Dermis microvascular lymphatic vessel endothelial cell (primary cell): ENCODE measurements at regions not wholly inside any gene's neighbourhood (a gene's known extent, or its start where the extent isn't known, plus 50 kb on each side); places are given as distances from the start of the nearest gene placed in this dataset.
"Not testable (repeated sequence)": the region's sequence is repeated elsewhere in the genome, so short reads cannot be mapped to it uniquely, and the experiment has no call there.

ENCODE experiments used
- DNase-seq, 2 donors: peaks; one replicate each; pipeline versions ENCODE4 v3.0.0 to v3.0.0-alpha.2; 2010; ENCODE audit warnings: low read depth in 2 of 2

- DNase-seq, result peak in 1 of 2 donors; percentile 1
Measured at GRCh38 chr18:71249791-71250190, 960.9 kb downstream of the SOCS6 start.

- DNase-seq, result no peak
Measured at GRCh38 chr18:71242981-71243380, 954.1 kb downstream of the SOCS6 start.

GRCh38 chr18:71238974-71239624 is 950.3 kb downstream of the SOCS6 start:
- no peak for DNase-seq

GRCh38 chr18:71237641-71238040 is 948.8 kb downstream of the SOCS6 start:
- DNase-seq, result no peak

- no peak for DNase-seq
Measured at GRCh38 chr18:71233177-71233576, 944.3 kb downstream of the SOCS6 start.

- DNase-seq, result no peak
Measured at GRCh38 chr18:71223486-71223885, 934.6 kb downstream of the SOCS6 start.

GRCh38 chr18:71221405-71221804 is 932.6 kb downstream of the SOCS6 start:
- DNase-seq, result no peak

- not testable (repeated sequence) for DNase-seq
Measured at GRCh38 chr18:71212739-71213138, 923.9 kb downstream of the SOCS6 start.

GRCh38 chr18:71212222-71212621 is 923.4 kb downstream of the SOCS6 start:
- no peak for DNase-seq

- peak in 1 of 2 donors; percentile 81 for DNase-seq
Measured at GRCh38 chr18:71209944-71210343, 921.1 kb downstream of the SOCS6 start.

- no peak for DNase-seq
Measured at GRCh38 chr18:71194438-71194837, 905.6 kb downstream of the SOCS6 start.

GRCh38 chr18:71189581-71189980 is 900.7 kb downstream of the SOCS6 start:
- DNase-seq, result no peak

- DNase-seq, result no peak
Measured at GRCh38 chr18:71168557-71169145, 879.8 kb downstream of the SOCS6 start.

- no peak for DNase-seq
Measured at GRCh38 chr18:71136487-71136886, 847.6 kb downstream of the SOCS6 start.

- no peak for DNase-seq
Measured at GRCh38 chr18:71134122-71134521, 845.3 kb downstream of the SOCS6 start.

- DNase-seq, result no peak
Measured at GRCh38 chr18:71131918-71132317, 843.1 kb downstream of the SOCS6 start.

- no peak for DNase-seq
Measured at GRCh38 chr18:71130351-71130750, 841.5 kb downstream of the SOCS6 start.

- DNase-seq, result no peak
Measured at GRCh38 chr18:71125581-71125980, 836.7 kb downstream of the SOCS6 start.

- peak; percentile 1 to 68 for DNase-seq
Measured at GRCh38 chr18:71116535-71116934, 827.7 kb downstream of the SOCS6 start.

- no peak for DNase-seq
Measured at GRCh38 chr18:71115261-71115660, 826.4 kb downstream of the SOCS6 start.

GRCh38 chr18:71114550-71115210 is 825.8 kb downstream of the SOCS6 start:
- no peak for DNase-seq

- DNase-seq, result no peak
Measured at GRCh38 chr18:71107244-71107643, 818.4 kb downstream of the SOCS6 start.

GRCh38 chr18:71106701-71107100 is 817.9 kb downstream of the SOCS6 start:
- no peak for DNase-seq
